ENCODE measurements at regions not wholly inside any gene's neighbourhood (a gene's known extent, or its start where the extent isn't known, plus 50 kb on each side); places are given as distances from the start of the nearest gene placed in this dataset.

DNA sequence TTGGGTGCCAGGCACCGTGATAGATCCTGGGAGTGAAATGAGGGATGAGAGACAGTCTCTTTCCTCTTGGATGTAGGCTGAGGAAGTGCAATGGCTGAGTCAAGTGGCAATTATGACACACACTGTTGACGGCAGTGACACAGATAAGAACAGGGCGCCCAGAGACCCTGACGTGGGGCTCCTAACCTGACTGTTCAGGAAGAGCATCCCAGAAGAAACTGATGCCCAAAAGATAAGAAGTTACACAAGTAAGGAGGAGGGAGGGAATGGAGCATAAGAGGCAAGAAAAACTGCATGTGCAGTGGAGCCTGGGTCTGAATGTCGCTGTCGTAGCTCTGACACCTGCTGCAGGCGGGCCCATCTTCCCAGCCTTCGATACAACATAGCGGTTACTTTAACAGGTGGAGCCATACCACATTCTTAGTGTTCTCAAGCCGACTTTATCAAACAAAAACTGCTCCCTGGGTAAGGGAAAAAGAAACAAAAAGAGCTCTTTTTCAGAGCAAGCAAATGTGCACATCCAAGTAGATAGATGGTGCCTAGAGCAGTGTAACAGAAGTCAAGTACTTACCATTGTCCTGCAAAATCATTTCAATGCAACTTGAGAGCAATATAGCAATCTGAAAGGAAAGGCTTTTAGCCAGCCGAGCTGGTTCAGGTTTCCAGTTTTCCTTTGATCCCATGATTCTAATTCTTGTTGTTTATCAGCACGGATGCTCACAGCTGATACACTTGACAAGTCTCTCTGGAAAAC is 463.9 kb upstream of the JARID2 start:
- TF ChIP-seq, protein P1, sequence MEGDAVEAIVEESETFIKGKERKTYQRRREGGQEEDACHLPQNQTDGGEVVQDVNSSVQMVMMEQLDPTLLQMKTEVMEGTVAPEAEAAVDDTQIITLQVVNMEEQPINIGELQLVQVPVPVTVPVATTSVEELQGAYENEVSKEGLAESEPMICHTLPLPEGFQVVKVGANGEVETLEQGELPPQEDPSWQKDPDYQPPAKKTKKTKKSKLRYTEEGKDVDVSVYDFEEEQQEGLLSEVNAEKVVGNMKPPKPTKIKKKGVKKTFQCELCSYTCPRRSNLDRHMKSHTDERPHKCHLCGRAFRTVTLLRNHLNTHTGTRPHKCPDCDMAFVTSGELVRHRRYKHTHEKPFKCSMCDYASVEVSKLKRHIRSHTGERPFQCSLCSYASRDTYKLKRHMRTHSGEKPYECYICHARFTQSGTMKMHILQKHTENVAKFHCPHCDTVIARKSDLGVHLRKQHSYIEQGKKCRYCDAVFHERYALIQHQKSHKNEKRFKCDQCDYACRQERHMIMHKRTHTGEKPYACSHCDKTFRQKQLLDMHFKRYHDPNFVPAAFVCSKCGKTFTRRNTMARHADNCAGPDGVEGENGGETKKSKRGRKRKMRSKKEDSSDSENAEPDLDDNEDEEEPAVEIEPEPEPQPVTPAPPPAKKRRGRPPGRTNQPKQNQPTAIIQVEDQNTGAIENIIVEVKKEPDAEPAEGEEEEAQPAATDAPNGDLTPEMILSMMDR (IDR thresholded peaks at IDR 0.05; ENCODE audit: insufficient read depth, low read length): no peak
- no peak for TF ChIP-seq POLR2AphosphoS5 (IDR thresholded peaks at IDR 0.05; ENCODE audit: low read depth)
- no peak for TF ChIP-seq GABPA (IDR thresholded peaks at IDR 0.05; ENCODE audit: low read depth)
- no peak for TF ChIP-seq REST (IDR thresholded peaks at IDR 0.05; ENCODE audit: insufficient replicate concordance, low read depth)
- no peak for TF ChIP-seq SPI1 (IDR thresholded peaks at IDR 0.05; ENCODE audit: borderline replicate concordance, low read depth)

Measured in HL-60 (cell line).